HG03039 (cell line): ENCODE measurements at regions not wholly inside any gene's neighbourhood (a gene's known extent, or its start where the extent isn't known, plus 50 kb on each side); places are given as distances from the start of the nearest gene placed in this dataset.

Experiments
- ATAC-seq: cut with Tn5 transposase; IDR thresholded peaks from one replicate; pipeline ENCODE4 v1.9.1; 2021; ENCODE audit warnings: mild to moderate bottlenecking, moderate library complexity; ENCODE audit not compliant: unreplicated experiment

- no peak for ATAC-seq
Measured at GRCh38 chr4:160772668-160773067, 1391.1 kb downstream of the FSTL5 start.

GRCh38 chr4:160795216-160795615 is 1368.6 kb downstream of the FSTL5 start:
- no peak for ATAC-seq

- no peak for ATAC-seq
Measured at GRCh38 chr4:160808174-160808573, 1355.6 kb downstream of the FSTL5 start.

GRCh38 chr4:160809576-160809975 is 1354.2 kb downstream of the FSTL5 start:
- no peak for ATAC-seq

- ATAC-seq = no peak
Measured at GRCh38 chr4:160810424-160810823, 1353.4 kb downstream of the FSTL5 start.

GRCh38 chr4:160810941-160811340 is 1352.9 kb downstream of the FSTL5 start:
- ATAC-seq = no peak

- ATAC-seq = no peak
Measured at GRCh38 chr4:160811956-160812355, 1351.8 kb downstream of the FSTL5 start.

- no peak for ATAC-seq
Measured at GRCh38 chr4:160814726-160815125, 1349.1 kb downstream of the FSTL5 start.

GRCh38 chr4:160818571-160818970 is 1345.2 kb downstream of the FSTL5 start:
- no peak for ATAC-seq

GRCh38 chr4:160819791-160820190 is 1344.0 kb downstream of the FSTL5 start:
- no peak for ATAC-seq

- no peak for ATAC-seq
Measured at GRCh38 chr4:160824481-160824880, 1339.3 kb downstream of the FSTL5 start.

- ATAC-seq = no peak
Measured at GRCh38 chr4:160825644-160826338, 1338.0 kb downstream of the FSTL5 start.

GRCh38 chr4:160826339-160826679 is 1337.5 kb downstream of the FSTL5 start:
- ATAC-seq = no peak

GRCh38 chr4:160831165-160831922 is 1332.5 kb downstream of the FSTL5 start:
- no peak for ATAC-seq

- ATAC-seq = no peak
Measured at GRCh38 chr4:160835789-160836188, 1328.0 kb downstream of the FSTL5 start.

- no peak for ATAC-seq
Measured at GRCh38 chr4:160836431-160836830, 1327.4 kb downstream of the FSTL5 start.

GRCh38 chr4:160846121-160846520 is 1317.7 kb downstream of the FSTL5 start:
- ATAC-seq = no peak

- ATAC-seq = no peak
Measured at GRCh38 chr4:160847228-160847627, 1316.6 kb downstream of the FSTL5 start.

- ATAC-seq = no peak
Measured at GRCh38 chr4:160848489-160848888, 1315.3 kb downstream of the FSTL5 start.

- no peak for ATAC-seq
Measured at GRCh38 chr4:160848901-160849760, 1314.7 kb downstream of the FSTL5 start.

- no peak for ATAC-seq
Measured at GRCh38 chr4:160864253-160864652, 1299.5 kb downstream of the FSTL5 start.

- ATAC-seq = no peak
Measured at GRCh38 chr4:160869899-160870298, 1293.9 kb downstream of the FSTL5 start.
